H1 (cell line): ENCODE measurements at regions not wholly inside any gene's neighbourhood (a gene's known extent, or its start where the extent isn't known, plus 50 kb on each side); places are given as distances from the start of the nearest gene placed in this dataset.

ENCODE experiments used
- EP300 ChIP-seq, 2 experiments: IDR thresholded peaks; 1 replicate in 1 of 2; 2 replicates in 1 of 2; pipeline ENCODE4 v1.6.1; 2011 to 2012; ENCODE audit warnings: low read depth in 2 of 2, low read length in 2 of 2, mild to moderate bottlenecking in 2 of 2, borderline replicate concordance in 1 of 2, inconsistent platforms in 1 of 2, moderate library complexity in 1 of 2
- KDM4A ChIP-seq: IDR thresholded peaks from one replicate; pipeline ENCODE4 v1.7.1; 2012; ENCODE audit warnings: low read depth, mild to moderate bottlenecking, moderate library complexity, low read length, inconsistent platforms; ENCODE audit not compliant: severe bottlenecking

GRCh38 chr17:57197466-57198071 lies 58.8 kb upstream of the MSI2 start (continued):
- no peak for TF ChIP-seq EP300 (IDR thresholded peaks at IDR 0.05; ENCODE audit: borderline replicate concordance in 1 of 2, low read depth in 2 of 2, low read length in 2 of 2)
- no peak for TF ChIP-seq KDM4A
